HG02678 (cell line): ENCODE measurements at regions not wholly inside any gene's neighbourhood (a gene's known extent, or its start where the extent isn't known, plus 50 kb on each side); places are given as distances from the start of the nearest gene placed in this dataset.
"Not testable (repeated sequence)": the region's sequence is repeated elsewhere in the genome, so short reads cannot be mapped to it uniquely, and the experiment has no call there.

Experiments
- ATAC-seq: cut with Tn5 transposase; IDR thresholded peaks from one replicate; pipeline ENCODE4 v1.9.1; 2021; ENCODE audit warnings: mild to moderate bottlenecking, moderate library complexity; ENCODE audit not compliant: unreplicated experiment

- ATAC-seq: no peak
Observed at GRCh38 chr6:22124756-22125155, 172.1 kb downstream of the PRL start.

GRCh38 chr6:22126910-22127309 lies 169.9 kb downstream of the PRL start:
- no peak for ATAC-seq

GRCh38 chr6:22129751-22130150 lies 167.1 kb downstream of the PRL start:
- no peak for ATAC-seq

- ATAC-seq: no peak
Observed at GRCh38 chr6:22132656-22133055, 164.2 kb downstream of the PRL start.

- no peak for ATAC-seq
Observed at GRCh38 chr6:22133357-22133756, 163.5 kb downstream of the PRL start.

GRCh38 chr6:22134308-22134707 lies 162.5 kb downstream of the PRL start:
- ATAC-seq: no peak

- ATAC-seq: no peak
Observed at GRCh38 chr6:22135395-22135794, 161.4 kb downstream of the PRL start.

GRCh38 chr6:22140736-22141135 lies 156.1 kb downstream of the PRL start:
- ATAC-seq: not testable (repeated sequence)

GRCh38 chr6:22141241-22141745 lies 155.5 kb downstream of the PRL start:
- ATAC-seq: no peak

GRCh38 chr6:22142856-22143255 lies 154.0 kb downstream of the PRL start:
- ATAC-seq: no peak

GRCh38 chr6:22145376-22145775 lies 151.5 kb downstream of the PRL start:
- no peak for ATAC-seq

GRCh38 chr6:22145823-22146677 lies 150.8 kb downstream of the PRL start:
- ATAC-seq: no peak

GRCh38 chr6:22146678-22146930 lies 150.2 kb downstream of the PRL start:
- ATAC-seq: no peak

- ATAC-seq: no peak
Observed at GRCh38 chr6:22146931-22147701, 149.7 kb downstream of the PRL start.

- no peak for ATAC-seq
Observed at GRCh38 chr6:22147921-22148776, 148.7 kb downstream of the PRL start.

- ATAC-seq: no peak
Observed at GRCh38 chr6:22149096-22149495, 147.7 kb downstream of the PRL start.

GRCh38 chr6:22149501-22150367 lies 147.1 kb downstream of the PRL start:
- ATAC-seq: no peak

GRCh38 chr6:22150368-22151035 lies 146.3 kb downstream of the PRL start:
- ATAC-seq: no peak

GRCh38 chr6:22151892-22152291 lies 144.9 kb downstream of the PRL start:
- no peak for ATAC-seq

- ATAC-seq: no peak
Observed at GRCh38 chr6:22152841-22153240, 144.0 kb downstream of the PRL start.
